Upper lobe of left lung (tissue), 4 donors: ENCODE measurements at regions not wholly inside any gene's neighbourhood (a gene's known extent, or its start where the extent isn't known, plus 50 kb on each side); places are given as distances from the start of the nearest gene placed in this dataset.

ENCODE experiments used
- CTCF ChIP-seq, 6 experiments: fragments of 450-650 bp in 4 of 6; fragments of 200-600 bp in 2 of 6; sonication (generic) in 2 of 6; IDR thresholded peaks; one replicate each; pipeline ENCODE4 v1.5.1; 2016 to 2019; ENCODE audit warnings: antibody characterized with exemption in 6 of 6
- POLR2A ChIP-seq, 4 donors: fragments of 450-650 bp; IDR thresholded peaks; one replicate each; pipeline ENCODE4 v1.5.1; 2016 to 2017; ENCODE audit warnings: antibody characterized with exemption in 4 of 4, mild to moderate bottlenecking in 2 of 4
- POLR2AphosphoS5 ChIP-seq, 2 donors: sonication (generic); formaldehyde crosslinking; IDR thresholded peaks; one replicate each; pipeline ENCODE4 v1.5.1; 2017; ENCODE audit warnings: antibody characterized with exemption in 2 of 2

GRCh38 chr10:4633776-4634175 is 192.2 kb upstream of the AKR1E2 start:
- TF ChIP-seq CTCF (IDR thresholded peaks at IDR 0.05) (no peak), POLR2A (IDR thresholded peaks at IDR 0.05) (no peak), POLR2AphosphoS5 (IDR thresholded peaks at IDR 0.05) (no peak)
